SKM-1 treated with dmso at 0.1 percent for 144 hours (cell line): ENCODE measurements at regions not wholly inside any gene's neighbourhood (a gene's known extent, or its start where the extent isn't known, plus 50 kb on each side); places are given as distances from the start of the nearest gene placed in this dataset.

Source experiments
- DNase-seq: peaks from one replicate; lab custom pipeline; 2025; ENCODE audit not compliant: unreplicated experiment; lab: John Stamatoyannopoulos, UW

DNA sequence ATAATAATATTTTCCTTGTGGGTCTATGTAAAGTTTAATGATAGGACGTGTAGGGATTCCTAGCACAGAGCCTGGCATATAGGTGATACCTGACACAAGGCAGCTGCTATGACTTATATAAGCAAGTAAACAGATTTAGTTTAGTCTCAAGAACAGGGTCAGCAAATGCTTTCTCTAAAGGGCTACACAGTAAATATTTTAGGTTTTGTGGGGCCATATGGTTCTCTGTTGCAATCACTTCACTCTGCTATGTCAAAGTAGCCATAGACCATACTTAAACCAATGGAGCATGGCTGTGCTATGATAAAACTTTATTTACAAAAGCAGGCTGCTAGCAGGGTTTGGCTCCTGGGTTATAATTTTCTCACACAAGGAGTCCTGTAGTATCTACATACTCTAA lies 204.8 kb upstream of the KLF4 start:
- no peak for DNase-seq

DNA sequence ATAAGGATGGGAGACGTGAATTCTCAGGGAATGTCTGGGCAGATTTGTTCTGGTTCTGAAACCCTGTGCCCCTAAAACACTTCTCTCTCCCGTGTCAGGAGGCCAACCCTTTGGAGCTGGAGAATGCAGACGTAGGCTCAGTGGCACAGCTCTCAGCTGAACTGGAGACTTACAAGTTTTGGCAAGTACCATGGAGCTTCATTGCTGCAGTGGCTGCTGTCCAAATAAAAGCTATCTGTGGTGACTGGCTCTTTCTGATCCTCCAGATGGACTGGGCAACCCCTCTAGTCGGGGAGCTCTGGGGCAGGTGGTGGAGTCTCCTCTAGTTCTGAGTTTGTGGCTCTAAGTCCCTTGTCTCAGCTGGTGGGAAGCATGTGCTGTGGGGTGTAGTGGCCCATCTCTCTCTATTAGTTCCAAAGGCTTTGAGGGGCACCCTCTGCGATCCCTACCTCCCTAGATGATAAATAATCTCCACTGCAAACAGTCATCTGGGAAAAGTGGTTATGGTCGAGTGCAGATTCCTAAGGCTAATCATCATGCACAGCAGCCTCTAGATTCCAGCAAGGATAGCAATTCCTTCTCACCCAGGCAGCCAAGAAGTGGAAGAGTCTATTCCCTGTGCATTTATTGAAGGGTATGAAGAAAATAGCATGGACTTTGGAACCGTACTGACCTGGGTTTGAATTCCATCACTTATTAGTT lies 204.2 kb upstream of the KLF4 start:
- DNase-seq: no peak

DNA sequence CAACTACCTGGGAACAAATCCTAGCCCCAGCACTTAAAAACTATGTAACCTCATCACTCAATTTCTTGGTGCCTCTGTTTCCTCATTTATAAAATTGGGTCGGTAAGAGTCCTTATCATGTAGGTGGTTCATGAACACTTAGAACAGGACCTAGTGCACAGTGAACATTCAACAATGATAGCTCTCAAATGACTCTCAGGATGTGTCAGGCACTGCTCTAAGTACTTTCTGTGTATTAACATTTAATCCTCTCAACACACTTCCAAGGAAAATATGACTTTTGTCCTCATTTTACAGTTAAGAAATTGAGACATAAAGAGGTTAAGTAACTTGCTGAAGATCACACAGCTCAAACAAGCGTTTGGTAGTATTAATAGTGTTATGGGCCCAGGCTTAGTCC lies 202.1 kb upstream of the KLF4 start:
- no peak for DNase-seq

DNA sequence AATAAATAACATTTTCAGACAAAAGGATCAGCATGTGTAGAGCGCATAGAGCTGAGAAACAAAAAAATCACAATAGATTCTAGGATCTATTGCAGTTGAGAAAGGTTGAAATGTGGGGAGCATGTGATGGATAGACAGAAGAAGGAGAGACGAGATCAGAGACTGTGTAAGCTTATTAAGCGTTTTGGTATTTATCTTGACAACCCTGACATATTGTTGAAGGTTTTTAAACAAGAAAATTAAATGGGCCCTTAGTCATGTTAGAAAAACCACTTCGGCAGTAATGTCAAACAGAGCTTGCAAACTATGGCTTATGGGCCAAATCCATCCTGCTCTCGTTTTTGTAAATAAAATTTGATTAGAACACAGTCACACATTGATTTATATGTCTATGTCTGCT lies 200.5 kb upstream of the KLF4 start:
- no peak for DNase-seq

DNA sequence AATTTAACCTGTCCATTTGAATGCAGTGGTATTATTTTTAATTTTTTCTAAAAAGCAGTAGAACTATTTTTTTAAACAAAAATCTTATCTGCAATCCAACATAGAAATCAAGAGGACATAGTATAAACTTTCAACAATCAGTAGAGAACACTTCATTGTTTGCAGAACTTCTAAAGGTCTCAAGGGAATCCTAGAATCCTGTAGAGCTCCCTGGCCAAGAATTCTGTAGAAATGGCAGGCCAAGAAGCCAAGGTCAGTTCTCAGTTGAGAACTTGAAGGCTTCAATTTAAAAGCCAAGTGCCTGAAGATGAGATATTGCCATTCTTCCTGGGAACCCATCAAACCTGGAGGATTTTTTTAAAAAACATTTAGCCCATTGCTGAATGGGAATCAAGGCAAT lies 199.2 kb upstream of the KLF4 start:
- no peak for DNase-seq

DNA sequence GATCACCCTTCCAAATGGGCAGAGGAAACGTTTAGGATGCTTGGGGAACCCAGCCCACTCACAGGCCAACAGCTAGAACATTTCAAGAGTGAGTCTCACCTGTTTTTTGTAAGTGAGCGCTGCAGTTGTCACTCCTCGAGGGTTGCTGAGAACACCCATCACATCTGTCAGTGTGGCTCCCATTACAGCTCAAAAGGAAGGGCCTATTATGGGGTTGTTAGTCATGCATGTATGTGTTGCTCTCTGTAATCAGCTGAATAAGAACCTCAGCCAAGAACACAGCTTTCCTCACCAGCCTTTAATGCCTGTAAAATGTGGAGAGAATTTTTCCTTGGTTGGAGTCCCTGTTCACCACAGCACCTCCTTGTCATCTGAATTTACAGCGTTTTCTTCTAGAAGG lies 196.3 kb upstream of the KLF4 start:
- DNase-seq: no peak

DNA sequence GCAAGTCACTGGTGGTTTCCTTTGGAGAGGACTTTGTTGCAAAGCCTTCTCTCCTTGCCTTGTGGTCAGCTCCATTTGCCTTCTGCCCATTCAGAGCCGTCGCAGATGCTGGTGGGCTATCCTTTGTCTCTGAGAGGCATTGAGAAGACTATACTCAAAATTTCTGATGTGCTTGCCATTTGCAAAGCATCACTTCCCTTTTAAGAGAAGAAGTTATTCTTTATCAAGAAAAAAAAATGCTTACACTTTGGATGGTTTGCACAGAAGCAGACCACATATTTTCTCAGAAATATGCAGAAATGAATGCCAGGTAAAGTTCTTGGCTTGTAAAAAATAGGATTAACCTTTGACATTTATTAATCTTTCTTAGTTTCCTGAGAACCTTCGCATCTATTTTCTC lies 195.8 kb upstream of the KLF4 start:
- no peak for DNase-seq

DNA sequence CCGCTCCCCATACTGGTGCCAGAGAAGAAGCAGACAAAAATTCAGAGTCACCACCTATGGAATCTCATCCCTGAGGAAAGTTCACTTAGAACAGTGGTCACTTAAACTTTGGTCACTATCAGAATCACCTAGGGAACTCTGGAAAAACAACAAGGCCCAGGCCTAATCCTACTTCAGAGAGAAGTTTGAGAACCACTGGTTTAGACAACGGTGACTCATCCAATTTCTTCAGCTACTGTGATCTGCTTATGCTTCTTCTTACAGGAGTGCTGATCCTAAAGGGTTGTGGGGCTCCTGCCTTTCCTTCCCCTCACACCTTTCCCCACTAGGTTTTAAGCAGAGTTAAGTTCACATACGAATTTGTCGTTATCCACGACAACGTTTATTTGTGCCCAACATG lies 194.7 kb upstream of the KLF4 start:
- DNase-seq: no peak

DNA sequence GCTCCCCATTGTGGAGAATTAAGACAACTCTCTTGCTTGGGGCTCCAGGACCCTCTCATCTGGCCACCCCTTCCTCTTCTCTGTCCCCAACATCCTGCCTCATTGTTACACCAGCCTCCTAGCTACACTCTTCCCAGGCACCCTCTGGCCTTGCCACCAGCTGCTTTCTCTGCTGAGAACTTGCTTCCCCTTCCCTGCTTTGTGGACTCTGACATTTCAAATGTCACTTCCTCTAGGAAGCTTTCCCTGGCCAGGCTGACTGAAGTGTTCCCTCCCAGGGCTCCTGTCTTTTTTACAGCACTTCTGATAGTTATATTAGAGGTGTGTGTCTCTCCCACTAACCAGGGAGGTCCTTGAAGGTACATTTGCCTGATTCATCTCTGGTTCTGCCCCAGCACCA lies 194.0 kb upstream of the KLF4 start:
- peak; percentile 23 for DNase-seq

DNA sequence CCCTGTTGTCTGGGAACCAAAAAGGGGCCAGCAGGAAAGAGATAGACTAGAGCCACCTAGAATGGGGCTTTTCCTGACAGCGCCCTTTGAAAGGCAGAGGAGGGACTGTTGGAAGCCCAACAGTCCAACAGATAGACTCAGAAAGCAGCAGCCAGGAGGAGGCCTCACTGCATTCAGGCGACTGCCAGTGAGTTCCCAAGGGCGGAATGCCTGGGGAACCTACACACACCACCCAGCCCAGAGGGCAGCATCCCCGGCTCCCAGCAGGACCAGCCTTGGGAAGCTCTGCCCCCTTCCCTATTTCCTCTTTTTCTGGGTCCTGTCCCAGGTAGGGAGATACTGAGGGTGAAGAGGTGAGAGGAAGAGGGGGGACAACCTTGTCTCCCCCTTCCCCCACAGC lies 192.4 kb upstream of the KLF4 start:
- no peak for DNase-seq

DNA sequence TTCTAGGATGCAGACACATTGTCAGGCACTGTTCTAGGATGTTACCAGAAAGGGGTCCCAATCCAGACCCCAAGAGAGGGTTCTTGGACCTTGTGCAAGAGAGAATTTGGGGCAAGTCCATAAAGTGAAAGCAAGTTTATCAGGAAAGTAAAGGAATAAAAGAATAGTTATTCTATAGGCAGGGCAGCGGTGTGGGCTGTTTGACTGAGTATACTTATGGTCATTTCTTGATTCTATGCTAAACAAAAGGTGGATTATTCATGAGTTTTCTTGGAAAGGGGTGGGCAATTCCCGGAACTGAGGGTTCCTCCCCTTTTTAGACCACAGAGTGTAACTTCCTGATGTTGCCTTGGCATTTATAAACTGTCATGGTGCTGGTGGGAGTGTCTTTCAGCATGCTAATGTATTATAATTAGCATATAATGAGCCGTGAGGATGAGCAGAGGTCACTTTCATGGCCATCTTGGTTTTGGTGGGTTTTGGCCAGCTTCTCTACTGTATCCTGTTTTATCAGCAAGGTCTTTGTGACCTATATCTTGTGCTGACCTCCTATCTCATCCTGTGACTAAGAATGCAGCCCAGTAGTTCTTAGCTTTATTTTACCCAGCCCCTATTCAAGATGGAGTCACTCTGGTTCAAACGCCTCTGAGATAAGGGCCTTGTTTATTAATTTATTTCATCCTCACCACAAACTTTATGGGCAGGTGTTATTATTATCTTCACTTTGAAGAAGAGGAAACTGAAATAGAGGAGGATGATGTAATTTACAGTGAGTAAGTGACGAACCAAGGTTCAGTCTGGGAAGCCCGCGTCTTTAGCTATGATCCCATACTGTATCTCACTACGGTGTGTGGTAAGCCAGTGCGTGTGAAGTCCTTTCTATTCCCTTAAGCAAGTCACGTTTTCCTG lies 186.0 kb upstream of the KLF4 start:
- no peak for DNase-seq

DNA sequence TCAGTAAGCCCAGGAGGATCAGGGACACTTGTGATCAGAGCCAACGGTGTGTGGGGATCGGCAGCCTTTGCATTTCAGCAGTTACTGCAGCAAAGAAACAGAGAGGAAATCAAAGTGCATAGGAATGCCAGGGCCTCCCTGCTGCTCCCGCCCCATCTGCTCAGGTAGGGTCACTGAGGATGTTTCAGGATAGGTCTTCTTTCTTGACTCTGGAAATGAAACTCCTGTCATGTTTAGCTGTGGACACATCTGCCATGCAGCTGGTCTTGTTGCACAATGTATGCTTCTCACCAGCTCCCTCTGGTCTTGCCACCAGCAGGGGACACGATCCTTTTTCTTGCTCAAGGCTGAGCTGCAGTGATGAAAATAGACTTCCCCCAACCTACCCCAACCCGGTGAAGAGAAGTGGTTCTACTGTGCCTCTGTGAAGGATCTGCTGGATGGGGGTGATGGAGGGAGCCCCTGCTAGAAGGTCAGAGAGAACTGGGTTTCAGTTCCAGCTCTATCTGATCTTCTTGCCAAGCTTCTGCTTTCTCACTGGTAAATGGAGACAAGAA lies 185.2 kb upstream of the KLF4 start:
- peak; percentile 76 for DNase-seq

DNA sequence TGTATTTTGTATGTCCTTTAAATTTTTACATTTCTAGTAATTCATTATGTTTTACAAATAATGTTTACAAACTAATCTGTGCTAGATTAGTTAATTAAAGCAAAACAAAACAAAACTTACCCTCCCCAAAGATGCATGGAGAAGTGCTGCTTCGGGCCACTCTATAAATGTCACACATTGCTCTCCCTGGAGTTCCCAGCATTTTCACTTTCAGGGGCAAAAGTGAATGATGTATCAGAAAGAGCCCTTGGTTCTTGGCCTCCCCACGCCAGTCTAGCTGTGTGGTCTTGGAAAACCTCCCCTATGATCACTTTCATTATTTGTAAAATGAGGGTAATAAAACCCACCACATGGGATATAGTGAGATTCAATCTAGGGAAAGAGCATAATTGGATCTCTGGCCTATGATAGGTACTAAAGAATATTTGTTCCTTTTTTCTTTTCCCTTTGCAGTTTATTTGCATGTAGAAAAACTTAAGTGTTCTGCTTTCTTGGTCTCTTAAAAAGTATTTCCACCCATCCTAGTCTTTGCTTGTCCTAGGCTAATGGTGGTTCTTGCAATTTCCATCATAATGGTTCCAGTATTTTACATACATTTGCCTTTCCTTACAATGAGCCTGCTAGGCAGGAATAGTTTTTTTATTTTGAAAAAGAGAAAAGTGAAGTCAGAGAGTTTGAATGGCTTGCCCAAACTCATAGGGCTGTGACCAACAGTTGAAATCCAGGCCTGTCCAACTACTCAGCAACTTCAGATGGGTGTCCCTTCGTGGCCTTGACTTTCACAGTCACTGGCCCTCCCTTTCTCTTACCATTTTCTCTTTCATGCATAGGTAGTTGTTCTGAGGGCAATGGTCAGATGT lies 184.5 kb upstream of the KLF4 start:
- no peak for DNase-seq

DNA sequence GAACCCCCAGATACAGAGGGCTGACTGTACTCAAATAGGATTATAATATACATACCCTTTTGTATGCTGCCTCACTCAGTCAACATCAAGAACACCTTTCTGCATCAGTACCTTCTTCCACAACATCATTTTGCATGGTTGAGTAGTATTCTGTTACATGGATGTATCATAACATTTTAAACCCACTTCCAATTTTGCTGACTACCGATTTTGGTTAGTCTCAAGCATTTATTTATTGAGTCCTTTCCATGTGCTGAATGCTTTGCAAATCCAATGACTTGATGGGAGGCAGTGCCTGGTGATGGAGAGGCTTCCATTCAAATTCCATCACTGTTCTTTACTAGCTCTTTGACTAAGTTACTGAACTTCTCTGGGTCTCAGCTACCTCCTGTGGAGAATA lies 182.0 kb upstream of the KLF4 start:
- no peak for DNase-seq

DNA sequence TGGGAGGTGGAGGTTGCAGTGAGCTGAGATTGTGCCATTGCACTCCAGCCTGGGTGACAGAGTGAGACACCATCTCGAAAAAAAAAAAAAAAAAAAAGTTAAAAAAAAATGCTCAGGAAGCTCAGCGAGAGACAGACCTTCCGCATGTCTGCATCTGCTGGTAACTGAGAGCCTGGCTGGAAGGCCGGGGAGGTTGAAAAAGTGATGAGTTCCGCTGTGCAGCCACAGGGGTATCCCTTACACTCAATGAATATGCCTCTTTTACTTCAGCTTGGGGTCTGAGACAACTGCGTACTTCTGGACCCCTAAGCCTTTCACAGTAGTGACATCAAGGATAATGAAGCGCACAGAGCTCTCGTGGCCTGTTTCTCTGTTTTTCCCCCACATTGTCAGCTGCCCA lies 179.9 kb upstream of the KLF4 start:
- DNase-seq: no peak

DNA sequence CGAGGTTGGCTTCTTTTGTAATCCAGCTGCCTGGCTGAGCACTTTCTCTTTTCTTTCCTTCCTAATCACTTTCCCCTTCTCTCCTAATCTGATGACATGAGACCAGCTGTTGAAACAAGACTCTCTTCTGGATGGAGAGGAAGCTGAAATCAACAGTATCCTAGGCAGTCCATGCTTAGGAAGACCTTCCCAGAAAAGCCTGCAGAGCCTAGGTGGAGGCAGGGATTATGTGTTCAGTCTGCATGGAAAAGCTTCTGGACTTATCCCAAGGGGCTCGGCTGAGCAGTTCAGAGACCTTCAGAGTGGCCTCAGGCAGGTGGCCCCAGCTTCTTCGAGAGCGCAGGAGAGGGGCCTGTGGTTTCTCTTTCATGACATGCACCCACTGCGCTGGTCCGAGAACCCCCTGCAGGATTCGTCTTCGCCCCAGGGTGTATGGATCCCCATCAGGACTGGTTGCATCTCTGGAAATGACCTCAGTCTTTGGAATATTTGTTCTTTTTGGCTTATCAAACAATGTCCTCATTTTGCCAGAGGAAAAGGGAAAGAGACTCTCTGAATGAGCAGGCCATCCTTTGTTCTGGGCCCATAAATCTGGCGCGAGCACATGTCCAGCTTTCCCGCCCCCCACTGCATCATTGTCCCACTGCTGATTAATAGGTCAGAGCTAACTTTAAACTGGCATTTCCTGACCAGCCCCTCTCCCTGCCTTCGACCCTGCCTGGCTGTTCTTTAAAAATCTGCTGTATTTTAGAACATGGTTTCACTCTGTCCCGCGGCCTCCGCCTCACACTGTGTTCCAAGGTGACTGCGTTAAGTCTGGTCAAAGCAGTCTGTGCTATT lies 177.9 kb upstream of the KLF4 start:
- DNase-seq: no peak

DNA sequence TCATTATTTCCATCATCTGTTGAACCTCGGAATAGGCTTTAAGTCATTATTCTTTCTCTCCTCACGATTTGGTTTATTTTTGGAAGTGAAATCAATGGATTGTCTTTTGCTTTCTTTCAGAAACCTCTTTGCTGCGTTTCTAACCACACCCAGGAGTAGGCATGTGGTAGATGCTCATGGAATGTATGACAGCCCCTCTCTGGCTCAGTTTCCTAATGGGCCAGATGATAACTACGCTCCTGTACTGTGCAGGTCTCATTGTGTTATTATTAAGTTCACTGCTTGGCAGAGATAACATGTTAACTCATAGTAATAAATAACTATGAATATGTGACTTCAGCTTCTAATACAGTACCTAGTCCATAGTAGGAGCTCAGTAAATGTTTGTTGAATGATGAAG lies 175.5 kb upstream of the KLF4 start:
- DNase-seq: no peak

DNA sequence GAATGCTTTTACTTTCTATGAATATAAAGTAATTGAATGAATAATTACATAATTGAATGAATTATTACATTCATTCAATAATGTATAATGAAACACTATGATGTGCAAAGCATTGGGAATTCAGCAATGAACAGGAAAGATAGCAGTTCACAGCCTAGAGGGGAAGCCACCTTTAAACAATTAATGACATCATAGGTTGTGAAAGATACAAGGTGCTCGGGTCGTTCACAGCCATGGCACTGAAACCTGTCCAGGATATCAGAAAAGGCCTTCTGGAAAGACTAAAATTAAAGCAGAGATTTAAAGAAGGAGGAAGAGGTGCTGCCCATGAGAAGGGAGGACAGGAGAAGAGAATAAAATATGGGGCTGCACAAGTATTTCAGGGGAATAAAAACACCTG lies 171.4 kb upstream of the KLF4 start:
- no peak for DNase-seq

DNA sequence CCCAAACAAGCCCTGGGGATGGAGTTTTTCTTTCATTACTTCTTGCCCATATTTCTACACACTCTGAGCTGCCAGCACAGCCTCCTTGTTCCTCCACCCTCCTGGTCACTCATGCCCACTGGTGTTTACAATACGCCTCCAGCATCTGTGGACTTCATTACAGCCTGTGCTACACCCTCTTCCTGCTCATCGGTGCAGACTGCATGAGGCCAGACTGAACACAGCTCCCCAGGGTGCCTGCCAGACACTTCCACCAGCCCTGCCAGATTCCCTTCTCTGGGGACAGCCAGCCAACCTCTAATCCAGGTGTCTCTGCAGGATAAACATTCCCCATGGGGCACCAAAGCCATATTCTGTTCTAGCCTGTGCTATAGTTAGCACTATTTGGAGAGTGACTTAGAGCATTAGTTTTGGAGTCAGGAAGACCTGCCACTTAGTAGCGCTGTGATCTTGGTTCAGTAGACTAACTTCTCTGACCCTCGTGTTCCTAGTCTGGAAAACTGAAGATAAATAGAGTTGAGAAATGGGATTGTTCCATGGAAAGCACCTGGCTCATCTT lies 163.8 kb upstream of the KLF4 start:
- no peak for DNase-seq

DNA sequence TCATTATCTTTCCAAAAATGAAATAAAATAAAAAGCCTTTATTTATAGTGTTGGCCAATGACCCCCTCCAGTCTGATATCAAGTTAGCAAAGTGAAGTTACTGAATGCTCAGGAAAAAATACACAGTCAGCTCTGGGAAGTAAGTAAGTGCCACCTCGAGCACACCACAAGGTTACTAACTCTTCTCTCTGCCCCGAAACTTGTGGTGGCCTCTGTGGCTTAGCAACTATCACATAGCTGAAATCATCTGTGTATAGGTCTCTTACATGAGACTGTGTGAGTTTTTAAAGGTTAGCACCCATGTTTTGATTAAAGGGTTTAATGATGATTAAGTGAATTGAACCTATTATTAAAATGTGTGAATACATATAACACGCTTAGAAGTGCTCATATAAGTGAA lies 161.4 kb upstream of the KLF4 start:
- no peak for DNase-seq
